OCI-LY3 (cell line): ENCODE measurements at regions not wholly inside any gene's neighbourhood (a gene's known extent, or its start where the extent isn't known, plus 50 kb on each side); places are given as distances from the start of the nearest gene placed in this dataset.

Experiments used
- EZH2phosphoT487 ChIP-seq: fragments of 200-600 bp; shearing (Covaris generic); IDR thresholded peaks from 2 replicates; pipeline ENCODE4 v1.6.1; 2018; ENCODE audit warnings: antibody characterized with exemption, mixed run types, low read depth
- TF ChIP-seq, protein P1 (sequence below): fragments of 200-600, 300-600 bp; sonication (generic); IDR thresholded peaks from 2 replicates; pipeline ENCODE4 v1.5.1; 2014; ENCODE audit warnings: antibody characterized with exemption, low read length, low read depth

DNA sequence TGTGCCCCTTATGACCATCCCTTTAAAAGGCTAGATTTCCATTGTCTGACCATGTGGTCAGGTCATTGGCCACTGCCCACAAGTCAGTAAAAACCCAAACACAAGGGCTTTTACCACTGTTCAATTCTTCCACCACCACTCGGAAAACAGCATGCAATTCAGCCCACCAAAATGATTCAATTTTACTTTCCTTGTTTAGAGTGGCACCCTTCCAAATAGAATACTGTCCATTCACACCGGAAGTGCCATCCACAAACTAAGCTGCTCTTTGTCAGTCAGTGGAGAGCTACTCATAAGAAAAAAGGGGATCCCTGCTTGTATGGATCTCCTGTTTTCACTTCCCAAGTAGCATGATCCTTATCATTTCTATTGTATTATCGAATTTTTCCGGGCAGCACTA is 350.7 kb upstream of the MBL2 start:
- TF ChIP-seq, protein P1, sequence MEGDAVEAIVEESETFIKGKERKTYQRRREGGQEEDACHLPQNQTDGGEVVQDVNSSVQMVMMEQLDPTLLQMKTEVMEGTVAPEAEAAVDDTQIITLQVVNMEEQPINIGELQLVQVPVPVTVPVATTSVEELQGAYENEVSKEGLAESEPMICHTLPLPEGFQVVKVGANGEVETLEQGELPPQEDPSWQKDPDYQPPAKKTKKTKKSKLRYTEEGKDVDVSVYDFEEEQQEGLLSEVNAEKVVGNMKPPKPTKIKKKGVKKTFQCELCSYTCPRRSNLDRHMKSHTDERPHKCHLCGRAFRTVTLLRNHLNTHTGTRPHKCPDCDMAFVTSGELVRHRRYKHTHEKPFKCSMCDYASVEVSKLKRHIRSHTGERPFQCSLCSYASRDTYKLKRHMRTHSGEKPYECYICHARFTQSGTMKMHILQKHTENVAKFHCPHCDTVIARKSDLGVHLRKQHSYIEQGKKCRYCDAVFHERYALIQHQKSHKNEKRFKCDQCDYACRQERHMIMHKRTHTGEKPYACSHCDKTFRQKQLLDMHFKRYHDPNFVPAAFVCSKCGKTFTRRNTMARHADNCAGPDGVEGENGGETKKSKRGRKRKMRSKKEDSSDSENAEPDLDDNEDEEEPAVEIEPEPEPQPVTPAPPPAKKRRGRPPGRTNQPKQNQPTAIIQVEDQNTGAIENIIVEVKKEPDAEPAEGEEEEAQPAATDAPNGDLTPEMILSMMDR: no peak
- no peak for TF ChIP-seq EZH2phosphoT487
